Liver (tissue), 8 donors: ENCODE measurements at regions not wholly inside any gene's neighbourhood (a gene's known extent, or its start where the extent isn't known, plus 50 kb on each side); places are given as distances from the start of the nearest gene placed in this dataset.

Experiments used
- DNase-seq: peaks from one replicate; pipeline ENCODE4 v3.0.0-alpha.2; 2017; ENCODE audit warnings: low spot score
- H3K27ac ChIP-seq, 2 donors: one replicate each; pipeline ENCODE4 v1.7.0; 2013; ENCODE audit warnings: inconsistent platforms in 2 of 2, low read length in 2 of 2, control low read depth in 1 of 2, low read depth in 1 of 2, mild to moderate bottlenecking in 1 of 2
- H3K27me3 ChIP-seq, 4 donors: one replicate each; pipeline versions ENCODE4 v1.6.1 to v1.7.0; 2013; ENCODE audit warnings: low read length in 3 of 4, inconsistent platforms in 1 of 4, mild to moderate bottlenecking in 1 of 4, moderate library complexity in 1 of 4; ENCODE audit not compliant: control insufficient read depth in 4 of 4, insufficient read depth in 4 of 4
- H3K36me3 ChIP-seq, 4 donors: one replicate each; pipeline versions ENCODE4 v1.6.1 to v1.7.0; 2013; ENCODE audit warnings: low read length in 3 of 4, mild to moderate bottlenecking in 3 of 4, low read depth in 1 of 4, moderate library complexity in 1 of 4; ENCODE audit not compliant: control insufficient read depth in 4 of 4, insufficient read depth in 3 of 4
- H3K4me1 ChIP-seq, 4 donors: one replicate each; pipeline versions ENCODE4 v1.6.1 to v1.7.0; 2013; ENCODE audit warnings: low read length in 3 of 4, mild to moderate bottlenecking in 3 of 4, moderate library complexity in 1 of 4; ENCODE audit not compliant: control insufficient read depth in 4 of 4, insufficient read depth in 4 of 4
- H3K4me3 ChIP-seq, 3 donors: one replicate each; pipeline versions ENCODE4 v1.6.1 to v1.7.0; 2013; ENCODE audit warnings: low read length in 3 of 3, control low read depth in 1 of 3, low read depth in 1 of 3, mild to moderate bottlenecking in 1 of 3
- H3K9ac ChIP-seq, 2 donors: one replicate each; pipeline ENCODE4 v1.7.0; 2013; ENCODE audit warnings: low read length in 2 of 2, mild to moderate bottlenecking in 2 of 2, moderate library complexity in 2 of 2, control low read depth in 1 of 2, low read depth in 1 of 2
- H3K9me3 ChIP-seq, 4 donors: one replicate each; pipeline versions ENCODE4 v1.6.1 to v1.7.0; 2013; ENCODE audit warnings: low read length in 3 of 4; ENCODE audit not compliant: control insufficient read depth in 4 of 4
- ATF3 ChIP-seq: IDR thresholded peaks from 2 replicates; pipeline ENCODE4 v1.6.1; 2016; ENCODE audit warnings: antibody characterized with exemption
- EGR1 ChIP-seq, 2 donors: IDR thresholded peaks; 2 replicates each; pipeline ENCODE4 v1.6.1; 2016 to 2018; ENCODE audit warnings: antibody characterized with exemption in 2 of 2, low read depth in 2 of 2
- FOXA1 ChIP-seq: IDR thresholded peaks from 2 replicates; pipeline ENCODE4 v1.6.1; 2016; ENCODE audit warnings: antibody characterized with exemption
- GABPA ChIP-seq, 2 donors: IDR thresholded peaks in 1 of 2; conservative IDR thresholded peaks in 1 of 2; 2 replicates each; pipeline ENCODE4 v1.6.1; 2016; ENCODE audit warnings: antibody characterized with exemption in 2 of 2, mild to moderate bottlenecking in 1 of 2, moderate library complexity in 1 of 2
- HNF4G ChIP-seq: IDR thresholded peaks from 2 replicates; pipeline ENCODE4 v1.6.1; 2016; ENCODE audit warnings: antibody characterized with exemption
- MAX ChIP-seq: IDR thresholded peaks from 2 replicates; pipeline ENCODE4 v1.6.1; 2016; ENCODE audit warnings: antibody characterized with exemption
- NR2F2 ChIP-seq: IDR thresholded peaks from 2 replicates; pipeline ENCODE4 v1.6.1; 2016; ENCODE audit warnings: antibody characterized with exemption
- RAD21 ChIP-seq, 2 donors: IDR thresholded peaks; 2 replicates each; pipeline ENCODE4 v1.6.1; 2016; ENCODE audit warnings: antibody characterized with exemption in 2 of 2, mild to moderate bottlenecking in 2 of 2
- REST ChIP-seq: IDR thresholded peaks from 2 replicates; pipeline ENCODE4 v1.6.1; 2016; ENCODE audit warnings: antibody characterized with exemption, mild to moderate bottlenecking
- RXRA ChIP-seq, 2 donors: IDR thresholded peaks; 2 replicates each; pipeline ENCODE4 v1.6.1; 2017 to 2018; ENCODE audit warnings: antibody characterized with exemption in 2 of 2, mild to moderate bottlenecking in 1 of 2
- SP1 ChIP-seq: IDR thresholded peaks from 2 replicates; pipeline ENCODE4 v1.6.1; 2018; ENCODE audit warnings: antibody characterized with exemption, mild to moderate bottlenecking
- TAF1 ChIP-seq: conservative IDR thresholded peaks from 2 replicates; pipeline ENCODE4 v1.6.1; 2016; ENCODE audit warnings: antibody characterized with exemption, mild to moderate bottlenecking
- YY1 ChIP-seq: IDR thresholded peaks from 2 replicates; pipeline ENCODE4 v1.6.1; 2016; ENCODE audit warnings: antibody characterized with exemption, mild to moderate bottlenecking
- WGBS: extraction: QIAGEN DNeasy Blood & Tissue Kit; methylation state at CpG from one replicate; pipeline ENCODE4 v1.1.7; 2013; 5-methylcytosine and 5-hydroxymethylcytosine counted together
- TF ChIP-seq, protein P1 (sequence below): fragments of 150-350 bp; IDR thresholded peaks from 2 replicates; pipeline ENCODE4 v1.5.1; 2017; ENCODE audit warnings: improper control_type of control experiment, low read depth, low read length; ENCODE audit not compliant: missing input control
- donor health status: healthy.
- donor health status: healthy.
- donor health status: healthy.
- donor health status: healthy.
- donor health status: healthy.

GRCh38 chr12:94766397-94766796 is 116.0 kb upstream of the TMCC3 start:
- Histone ChIP-seq H3K27me3 (no peaks in the 10 kb centered on the region), H3K9ac (no peak overlapping the region), H3K4me3 (no peak overlapping the region), H3K4me1 (no peaks in the 10 kb centered on the region), H3K27ac (no peak overlapping the region), H3K36me3 (no peaks in the 10 kb centered on the region), H3K9me3 (no peaks in the 10 kb centered on the region)
- no peak for DNase-seq
- TF ChIP-seq SP1: no peak
- TF ChIP-seq ATF3: no peak
- TF ChIP-seq NR2F2: no peak
- TF ChIP-seq FOXA1: no peak
- TF ChIP-seq YY1: no peak
- no peak for TF ChIP-seq RAD21 (IDR thresholded peaks at IDR 0.05)
- no peak for TF ChIP-seq REST
- TF ChIP-seq, protein P1, sequence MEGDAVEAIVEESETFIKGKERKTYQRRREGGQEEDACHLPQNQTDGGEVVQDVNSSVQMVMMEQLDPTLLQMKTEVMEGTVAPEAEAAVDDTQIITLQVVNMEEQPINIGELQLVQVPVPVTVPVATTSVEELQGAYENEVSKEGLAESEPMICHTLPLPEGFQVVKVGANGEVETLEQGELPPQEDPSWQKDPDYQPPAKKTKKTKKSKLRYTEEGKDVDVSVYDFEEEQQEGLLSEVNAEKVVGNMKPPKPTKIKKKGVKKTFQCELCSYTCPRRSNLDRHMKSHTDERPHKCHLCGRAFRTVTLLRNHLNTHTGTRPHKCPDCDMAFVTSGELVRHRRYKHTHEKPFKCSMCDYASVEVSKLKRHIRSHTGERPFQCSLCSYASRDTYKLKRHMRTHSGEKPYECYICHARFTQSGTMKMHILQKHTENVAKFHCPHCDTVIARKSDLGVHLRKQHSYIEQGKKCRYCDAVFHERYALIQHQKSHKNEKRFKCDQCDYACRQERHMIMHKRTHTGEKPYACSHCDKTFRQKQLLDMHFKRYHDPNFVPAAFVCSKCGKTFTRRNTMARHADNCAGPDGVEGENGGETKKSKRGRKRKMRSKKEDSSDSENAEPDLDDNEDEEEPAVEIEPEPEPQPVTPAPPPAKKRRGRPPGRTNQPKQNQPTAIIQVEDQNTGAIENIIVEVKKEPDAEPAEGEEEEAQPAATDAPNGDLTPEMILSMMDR: no peak
- no peak for TF ChIP-seq MAX
- no peak for TF ChIP-seq TAF1
- TF ChIP-seq EGR1 (IDR thresholded peaks at IDR 0.05; ENCODE audit: low read depth in 2 of 2): no peak
- no peak for TF ChIP-seq RXRA (IDR thresholded peaks at IDR 0.05)
- TF ChIP-seq GABPA (IDR thresholded peaks at IDR 0.05 in 1 of 2, conservative IDR thresholded peaks at IDR 0.05 in 1 of 2): no peak
- WGBS: 98% methylated on average over 1 of the region's 1 CpG

DNA sequence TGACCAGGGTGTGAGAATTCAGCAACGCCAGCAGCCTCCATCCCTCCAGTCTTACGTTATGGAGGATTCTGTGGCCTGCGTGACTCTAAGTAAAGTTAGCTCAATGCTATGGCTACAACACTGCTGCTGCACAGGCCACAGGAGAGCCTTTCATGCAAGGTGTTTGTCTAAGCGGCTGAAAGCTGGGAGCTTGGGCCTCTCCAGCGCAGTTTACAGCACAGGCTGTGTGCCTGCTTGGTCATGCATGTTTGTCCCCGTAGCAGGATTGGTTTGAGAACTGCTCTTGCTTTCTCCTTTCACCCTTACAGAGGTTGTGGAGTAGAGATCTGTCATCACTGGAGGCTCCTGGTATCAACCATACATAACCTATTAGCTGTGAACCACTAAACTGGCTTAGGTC is 113.1 kb upstream of the TMCC3 start:
- WGBS: 94% methylated on average over 6 of the region's 6 CpGs
- no peak overlapping the region for H3K4me3 ChIP-seq
- H3K27ac ChIP-seq: no peak overlapping the region
- H3K36me3 ChIP-seq: no peaks in the 10 kb centered on the region
- DNase-seq: no peak
- no peaks in the 10 kb centered on the region for H3K4me1 ChIP-seq
- no peak overlapping the region for H3K9ac ChIP-seq
- TF ChIP-seq, protein P1: no peak
- TF ChIP-seq HNF4G: no peak
- no peak for TF ChIP-seq MAX
- TF ChIP-seq TAF1: no peak
- TF ChIP-seq RXRA (IDR thresholded peaks at IDR 0.05): no peak
- no peak for TF ChIP-seq YY1
- no peak for TF ChIP-seq RAD21 (IDR thresholded peaks at IDR 0.05)
- no peak for TF ChIP-seq NR2F2
- TF ChIP-seq EGR1 (IDR thresholded peaks at IDR 0.05; ENCODE audit: low read depth in 2 of 2): no peak
- no peak for TF ChIP-seq GABPA (IDR thresholded peaks at IDR 0.05 in 1 of 2, conservative IDR thresholded peaks at IDR 0.05 in 1 of 2)
- TF ChIP-seq ATF3: no peak
- H3K27me3 ChIP-seq: no peaks in the 10 kb centered on the region
- H3K9me3 ChIP-seq: no peaks in the 10 kb centered on the region
